ENCODE measurements at regions not wholly inside any gene's neighbourhood (a gene's known extent, or its start where the extent isn't known, plus 50 kb on each side); places are given as distances from the start of the nearest gene placed in this dataset.

DNA sequence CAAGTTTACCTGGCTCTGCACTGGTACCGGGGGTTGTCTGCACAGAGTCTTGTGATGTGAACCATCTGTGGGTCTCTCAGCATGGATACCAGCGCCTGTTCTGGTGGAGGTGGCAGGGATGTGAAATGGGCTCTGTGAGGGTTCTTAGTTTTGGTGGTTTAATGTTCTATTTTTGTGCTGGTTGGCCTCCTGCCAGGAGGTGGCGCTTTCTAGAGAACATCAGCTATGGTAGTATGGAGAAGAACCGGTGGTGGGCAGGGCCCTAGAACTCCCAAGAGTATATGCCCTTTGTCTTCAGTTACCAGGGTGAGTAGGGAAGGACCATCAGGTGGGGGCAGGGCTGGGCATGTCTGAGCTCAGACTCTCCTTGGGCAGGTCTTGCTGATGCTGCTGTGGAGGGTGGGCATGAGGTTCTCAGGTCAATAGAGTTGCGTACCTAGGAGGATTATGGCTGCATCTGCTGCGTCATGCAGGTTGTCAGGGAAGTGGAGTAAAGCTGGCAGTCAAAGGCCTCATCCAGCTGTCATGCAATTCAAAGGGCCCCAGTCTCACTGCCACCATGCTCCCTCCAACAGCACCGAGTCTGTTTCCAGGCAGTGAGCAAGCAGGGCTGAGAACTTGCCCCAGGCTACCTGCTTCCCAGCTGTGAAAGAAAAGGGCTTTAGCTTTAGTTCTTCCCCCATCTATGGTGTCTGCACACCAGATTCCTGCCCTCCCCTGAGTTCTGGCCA, 278.0 kb downstream of the METTL4 start:
- Histone ChIP-seq H3K4me1 (no peaks in the 10 kb centered on the region), H3K36me3 (no peaks in the 10 kb centered on the region), H3K27me3 (no peaks in the 10 kb centered on the region), H3K9me3 (no peaks in the 10 kb centered on the region), H3K27ac (no peak overlapping the region), H3K4me3 (no peak overlapping the region)
- TF ChIP-seq, protein P1, sequence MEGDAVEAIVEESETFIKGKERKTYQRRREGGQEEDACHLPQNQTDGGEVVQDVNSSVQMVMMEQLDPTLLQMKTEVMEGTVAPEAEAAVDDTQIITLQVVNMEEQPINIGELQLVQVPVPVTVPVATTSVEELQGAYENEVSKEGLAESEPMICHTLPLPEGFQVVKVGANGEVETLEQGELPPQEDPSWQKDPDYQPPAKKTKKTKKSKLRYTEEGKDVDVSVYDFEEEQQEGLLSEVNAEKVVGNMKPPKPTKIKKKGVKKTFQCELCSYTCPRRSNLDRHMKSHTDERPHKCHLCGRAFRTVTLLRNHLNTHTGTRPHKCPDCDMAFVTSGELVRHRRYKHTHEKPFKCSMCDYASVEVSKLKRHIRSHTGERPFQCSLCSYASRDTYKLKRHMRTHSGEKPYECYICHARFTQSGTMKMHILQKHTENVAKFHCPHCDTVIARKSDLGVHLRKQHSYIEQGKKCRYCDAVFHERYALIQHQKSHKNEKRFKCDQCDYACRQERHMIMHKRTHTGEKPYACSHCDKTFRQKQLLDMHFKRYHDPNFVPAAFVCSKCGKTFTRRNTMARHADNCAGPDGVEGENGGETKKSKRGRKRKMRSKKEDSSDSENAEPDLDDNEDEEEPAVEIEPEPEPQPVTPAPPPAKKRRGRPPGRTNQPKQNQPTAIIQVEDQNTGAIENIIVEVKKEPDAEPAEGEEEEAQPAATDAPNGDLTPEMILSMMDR (IDR thresholded peaks at IDR 0.05), result no peak
- no peak for TF ChIP-seq POLR2A (IDR thresholded peaks at IDR 0.05)
- WGBS, 2 donors, result 58 to 61% methylated on average over 3 to 5 of the region's 7 CpGs
- no peak for DNase-seq
- intact Hi-C loops (cut with DNase I), result no loop called here

DNA sequence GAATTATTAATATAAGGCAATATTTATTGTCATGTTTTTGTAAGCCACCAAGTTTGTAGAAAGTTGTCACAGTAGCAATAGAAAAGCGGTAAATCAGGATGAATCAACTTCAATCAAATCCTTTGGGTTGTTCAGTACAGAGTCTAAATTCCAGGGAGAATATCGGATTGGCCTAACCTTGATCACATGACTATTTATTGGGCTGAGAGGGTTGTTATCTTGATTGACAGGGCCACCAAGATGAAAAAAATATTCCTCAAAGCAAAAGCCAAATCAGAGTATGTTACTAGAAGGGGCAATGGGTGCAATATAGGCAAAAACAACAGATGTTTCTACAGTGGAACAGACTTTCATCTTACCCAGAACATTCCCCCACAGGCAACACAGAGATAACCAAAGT, 270.0 kb downstream of the METTL4 start:
- Histone ChIP-seq H3K4me3 (no peak overlapping the region), H3K4me1 (peaks cover 0 to 2% (median 0%) of the 10 kb centered on the region in 3 donors), H3K36me3 (no peaks in the 10 kb centered on the region), H3K9me3 (no peaks in the 10 kb centered on the region), H3K27me3 (no peaks in the 10 kb centered on the region), H3K27ac (no peak overlapping the region)
- TF ChIP-seq, protein P1 (IDR thresholded peaks at IDR 0.05), result no peak
- no peak for TF ChIP-seq POLR2A (IDR thresholded peaks at IDR 0.05)
- WGBS, 2 donors, result 88 to 92% methylated on average over 2 of the region's 2 CpGs
- DNase-seq, result no peak
- intact Hi-C loops (cut with DNase I), result no loop called here

DNA sequence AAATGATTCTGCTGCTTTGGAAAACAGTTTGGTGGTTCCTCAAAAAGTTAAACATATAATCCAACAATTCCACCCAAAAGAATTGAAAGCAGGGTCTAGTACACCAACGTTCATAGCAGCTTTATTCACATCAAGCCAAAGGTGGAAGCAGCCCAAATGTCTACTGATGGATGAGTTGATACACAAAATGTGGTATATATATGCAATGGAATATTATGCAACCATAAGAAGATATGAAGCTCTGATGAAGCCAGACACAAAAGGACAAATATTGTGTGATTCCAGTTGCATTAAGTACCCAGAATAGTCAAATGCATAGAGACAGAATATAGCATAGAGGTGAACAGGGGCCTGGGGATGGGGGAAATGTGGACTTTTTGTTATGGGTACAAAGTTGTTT, 269.3 kb downstream of the METTL4 start:
- Histone ChIP-seq H3K36me3 (no peaks in the 10 kb centered on the region), H3K27ac (no peak overlapping the region), H3K4me3 (no peak overlapping the region), H3K9me3 (no peaks in the 10 kb centered on the region), H3K27me3 (no peaks in the 10 kb centered on the region), H3K4me1 (peaks cover 0 to 2% (median 0%) of the 10 kb centered on the region in 3 donors)
- intact Hi-C loops (cut with DNase I), result no loop called here
- 36 to 37% methylated on average over 1 of the region's 1 CpG for WGBS, 2 donors
- no peak for DNase-seq
- TF ChIP-seq POLR2A (IDR thresholded peaks at IDR 0.05), result no peak
- TF ChIP-seq, protein P1 (IDR thresholded peaks at IDR 0.05), result no peak

DNA sequence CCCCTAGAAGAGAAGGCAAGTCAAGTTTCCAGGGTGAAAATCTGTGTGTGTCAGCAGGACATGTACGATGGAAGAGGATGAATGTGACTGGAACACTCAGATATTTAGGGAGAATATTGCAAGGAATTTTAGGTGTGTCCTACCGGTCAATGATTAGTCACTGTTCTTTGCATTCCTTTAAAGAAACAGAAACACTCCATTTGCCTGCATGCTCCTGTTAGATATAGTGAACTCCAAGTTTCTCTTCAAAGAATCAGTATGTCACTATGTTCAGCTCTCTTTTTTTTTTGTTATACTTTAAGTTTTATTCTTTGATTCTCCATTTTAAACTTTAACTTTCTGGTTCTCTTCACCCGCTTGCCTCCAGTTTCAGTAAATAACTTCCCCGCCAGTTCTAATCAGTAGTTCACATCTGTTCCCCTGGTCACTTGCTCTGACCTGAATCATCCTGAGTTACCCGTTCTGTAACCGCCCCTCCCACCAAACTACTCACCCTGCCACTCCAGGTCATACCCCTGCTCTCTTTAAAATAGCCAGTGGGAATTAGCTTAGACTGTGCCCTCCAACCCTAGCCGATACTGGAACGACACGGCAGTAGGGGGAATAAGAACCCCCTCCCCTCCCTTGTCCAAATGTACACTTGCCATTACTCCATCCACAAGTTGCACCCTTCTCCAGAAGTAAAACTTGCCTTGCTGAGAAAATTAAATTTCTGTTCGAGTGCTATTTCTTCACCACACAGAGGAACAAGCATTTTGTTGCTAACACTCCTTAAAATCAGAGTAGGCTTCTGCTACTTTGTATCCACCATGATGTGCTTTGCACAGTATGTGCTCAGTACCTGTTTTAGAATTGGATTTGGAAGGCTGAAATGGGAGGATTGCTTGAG, 268.4 kb downstream of the METTL4 start:
- H3K27ac ChIP-seq, result no peak overlapping the region
- no peaks in the 10 kb centered on the region for H3K9me3 ChIP-seq
- no peak for DNase-seq
- TF ChIP-seq POLR2A (IDR thresholded peaks at IDR 0.05), result no peak
- TF ChIP-seq, protein P1 (IDR thresholded peaks at IDR 0.05), result no peak
- no peaks in the 10 kb centered on the region for H3K27me3 ChIP-seq
- H3K4me1 ChIP-seq, result peaks cover 0 to 2% (median 0%) of the 10 kb centered on the region in 3 donors
- no peak overlapping the region for H3K4me3 ChIP-seq
- WGBS, 2 donors, result 40 to 63% methylated on average over 10 of the region's 10 CpGs
- H3K36me3 ChIP-seq, result no peaks in the 10 kb centered on the region
- intact Hi-C loops (cut with DNase I), result no loop called here

Measured in esophagus squamous epithelium (tissue), 5 donors.